Neural progenitor cell (in vitro differentiated cells): ENCODE measurements at regions not wholly inside any gene's neighbourhood (a gene's known extent, or its start where the extent isn't known, plus 50 kb on each side); places are given as distances from the start of the nearest gene placed in this dataset.

Experiments used
- DNase-seq: peaks from one replicate; pipeline ENCODE4 v3.0.0-alpha.2; 2016; ENCODE audit warnings: low spot score
- H2AFZ ChIP-seq: fragments of 200-600 bp; sonication (generic); replicated peaks from 2 replicates; pipeline ENCODE4 v1.6.1; 2016; ENCODE audit warnings: antibody characterized with exemption
- H3F3A ChIP-seq: fragments of 200-600 bp; sonication (generic); 2 replicates; pipeline ENCODE4 v1.6.1; 2016; ENCODE audit warnings: antibody characterized with exemption, low read depth
- H3K27ac ChIP-seq: fragments of 200-600 bp; sonication (generic); 2 replicates; pipeline ENCODE4 v1.5.1; 2016; ENCODE audit warnings: mild to moderate bottlenecking
- H3K27me3 ChIP-seq: fragments of 200-600 bp; sonication (generic); 2 replicates; pipeline ENCODE4 v1.6.1; 2016; ENCODE audit warnings: mild to moderate bottlenecking, moderate library complexity
- H3K36me3 ChIP-seq: fragments of 200-600 bp; sonication (generic); 2 replicates; pipeline ENCODE4 v1.5.1; 2016
- H3K4me1 ChIP-seq: fragments of 200-600 bp; sonication (generic); 2 replicates; pipeline ENCODE4 v1.6.1; 2016; ENCODE audit warnings: mixed run types
- H3K4me2 ChIP-seq: fragments of 200-600 bp; sonication (generic); 2 replicates; pipeline ENCODE4 v1.6.1; 2016
- H3K4me3 ChIP-seq: fragments of 200-600 bp; sonication (generic); 2 replicates; pipeline ENCODE4 v1.5.1; 2016
- H3K79me2 ChIP-seq: fragments of 200-600 bp; sonication (generic); 2 replicates; pipeline ENCODE4 v1.6.1; 2016; ENCODE audit warnings: low read depth
- H3K9ac ChIP-seq: fragments of 200-600 bp; sonication (generic); 2 replicates; pipeline ENCODE4 v1.6.1; 2016
- H3K9me3 ChIP-seq: fragments of 200-600 bp; sonication (generic); 2 replicates; pipeline ENCODE4 v1.5.1; 2016; ENCODE audit warnings: low read depth
- H4K20me1 ChIP-seq: fragments of 200-600 bp; sonication (generic); 2 replicates; pipeline ENCODE4 v1.6.1; 2016; ENCODE audit warnings: low read depth
- H3K27ac Mint-ChIP-seq: 3 replicates; pipeline ENCODE4 v1.8.0; 2021; ENCODE audit warnings: mixed read lengths
- H3K27me3 Mint-ChIP-seq: 2 replicates; pipeline ENCODE4 v1.8.0; 2022; ENCODE audit warnings: low read depth, mild to moderate bottlenecking, inconsistent platforms, moderate library complexity, mixed read lengths; ENCODE audit not compliant: insufficient read depth
- H3K36me3 Mint-ChIP-seq: 3 replicates; pipeline ENCODE4 v1.8.0; 2021; ENCODE audit warnings: mixed read lengths
- H3K4me1 Mint-ChIP-seq: 3 replicates; pipeline ENCODE4 v1.8.0; 2021; ENCODE audit warnings: mixed read lengths
- H3K4me3 Mint-ChIP-seq: 3 replicates; pipeline ENCODE4 v1.8.0; 2021; ENCODE audit warnings: mild to moderate bottlenecking, moderate library complexity, mixed read lengths
- H3K9me3 Mint-ChIP-seq: 3 replicates; pipeline ENCODE4 v1.8.0; 2020; ENCODE audit warnings: mixed read lengths
- CTCF ChIP-seq: fragments of 200-600 bp; sonication (generic); IDR thresholded peaks from 2 replicates; pipeline ENCODE4 v1.5.1; 2017; ENCODE audit warnings: antibody characterized with exemption, mild to moderate bottlenecking
- EZH2 ChIP-seq: fragments of 200-600 bp; sonication (generic); IDR thresholded peaks from 2 replicates; pipeline ENCODE4 v1.6.1; 2017; ENCODE audit warnings: antibody characterized with exemption, mild to moderate bottlenecking, moderate library complexity
- EZH2phosphoT487 ChIP-seq: fragments of 200-600 bp; sonication (generic); IDR thresholded peaks from 2 replicates; pipeline ENCODE4 v1.6.1; 2017; ENCODE audit warnings: antibody characterized with exemption

- Mint-ChIP-seq H3K4me3 (no peak overlapping the region), H3K4me1 (no peaks in the 10 kb centered on the region), H3K9me3 (no peaks in the 10 kb centered on the region), H3K27ac (no peak overlapping the region), H3K27me3 (no peaks in the 10 kb centered on the region), H3K36me3 (no peaks in the 10 kb centered on the region)
- Histone ChIP-seq H3K4me2 (no peak overlapping the region), H3K9ac (no peak overlapping the region), H3K9me3 (no peaks in the 10 kb centered on the region), H3K4me1 (peaks cover 7% of the 10 kb centered on the region), H3K27ac (no peak overlapping the region), H3K79me2 (no peaks in the 10 kb centered on the region), H3K27me3 (no peaks in the 10 kb centered on the region), H2AFZ (no peak overlapping the region), H4K20me1 (no peaks in the 10 kb centered on the region), H3K36me3 (no peaks in the 10 kb centered on the region), H3F3A (no peaks in the 10 kb centered on the region), H3K4me3 (no peak overlapping the region)
- no peak for TF ChIP-seq EZH2
- no peak for TF ChIP-seq CTCF
- no peak for DNase-seq
These were observed 656.8 kb downstream of the IQCM start for GRCh38 chr4:149158817-149159216.

- Histone ChIP-seq H2AFZ (no peak overlapping the region), H3F3A (no peaks in the 10 kb centered on the region), H3K9me3 (no peaks in the 10 kb centered on the region), H3K36me3 (no peaks in the 10 kb centered on the region), H3K27me3 (no peaks in the 10 kb centered on the region), H3K9ac (no peak overlapping the region), H3K4me3 (no peak overlapping the region), H3K4me1 (no peaks in the 10 kb centered on the region), H3K27ac (no peak overlapping the region), H4K20me1 (no peaks in the 10 kb centered on the region), H3K79me2 (no peaks in the 10 kb centered on the region), H3K4me2 (no peak overlapping the region)
- Mint-ChIP-seq H3K4me3 (no peak overlapping the region), H3K27me3 (peaks cover 2% of the 10 kb centered on the region), H3K9me3 (no peaks in the 10 kb centered on the region), H3K4me1 (no peaks in the 10 kb centered on the region), H3K36me3 (no peaks in the 10 kb centered on the region), H3K27ac (no peak overlapping the region)
- no peak for DNase-seq
- TF ChIP-seq CTCF, result no peak
- no peak for TF ChIP-seq EZH2
- TF ChIP-seq EZH2phosphoT487, result no peak
These were observed 669.8 kb downstream of the IQCM start for GRCh38 chr4:149145803-149146202.

- H3K4me1 ChIP-seq, result peaks cover 10% of the 10 kb centered on the region
- no peaks in the 10 kb centered on the region for H3K27me3 ChIP-seq
- H3K27ac ChIP-seq, result no peak overlapping the region
- no peak overlapping the region for H3K4me3 ChIP-seq
- no peaks in the 10 kb centered on the region for H3K9me3 ChIP-seq
- Mint-ChIP-seq H3K4me1 (peaks cover 2% of the 10 kb centered on the region), H3K4me3 (no peak overlapping the region), H3K36me3 (no peaks in the 10 kb centered on the region), H3K9me3 (no peaks in the 10 kb centered on the region), H3K27ac (no peak overlapping the region), H3K27me3 (peaks cover 2% of the 10 kb centered on the region)
- H3K79me2 ChIP-seq, result no peaks in the 10 kb centered on the region
- TF ChIP-seq EZH2 (no peak), EZH2phosphoT487 (no peak), CTCF (no peak)
- no peak overlapping the region for H3K9ac ChIP-seq
- no peaks in the 10 kb centered on the region for H4K20me1 ChIP-seq
- no peak overlapping the region for H3K4me2 ChIP-seq
- H2AFZ ChIP-seq, result no peak overlapping the region
- H3F3A ChIP-seq, result no peaks in the 10 kb centered on the region
- DNase-seq, result no peak
- H3K36me3 ChIP-seq, result no peaks in the 10 kb centered on the region
These were observed 671.6 kb downstream of the IQCM start for GRCh38 chr4:149144060-149144459.

GRCh38 chr4:149141391-149141790 lies 674.3 kb downstream of the IQCM start:
- H3K36me3 ChIP-seq, result no peaks in the 10 kb centered on the region
- H3K9ac ChIP-seq, result no peak overlapping the region
- no peak overlapping the region for H3K4me2 ChIP-seq
- no peaks in the 10 kb centered on the region for H3F3A ChIP-seq
- no peak overlapping the region for H3K4me3 Mint-ChIP-seq
- no peak overlapping the region for H3K27ac ChIP-seq
- H3K36me3 Mint-ChIP-seq, result no peaks in the 10 kb centered on the region
- no peaks in the 10 kb centered on the region for H3K9me3 Mint-ChIP-seq
- DNase-seq, result no peak
- no peak overlapping the region for H3K27ac Mint-ChIP-seq
- peaks cover 10% of the 10 kb centered on the region for H3K4me1 ChIP-seq
- no peaks in the 10 kb centered on the region for H3K27me3 ChIP-seq
- H3K4me1 Mint-ChIP-seq, result peaks cover 2% of the 10 kb centered on the region
- H3K79me2 ChIP-seq, result no peaks in the 10 kb centered on the region
- no peak overlapping the region for H3K4me3 ChIP-seq
- H2AFZ ChIP-seq, result no peak overlapping the region
- H4K20me1 ChIP-seq, result no peaks in the 10 kb centered on the region
- TF ChIP-seq CTCF (no peak), EZH2 (no peak), EZH2phosphoT487 (no peak)
- H3K9me3 ChIP-seq, result no peaks in the 10 kb centered on the region
- H3K27me3 Mint-ChIP-seq, result peaks cover 2% of the 10 kb centered on the region
